ENCODE measurements at regions not wholly inside any gene's neighbourhood (a gene's known extent, or its start where the extent isn't known, plus 50 kb on each side); places are given as distances from the start of the nearest gene placed in this dataset.

- Histone ChIP-seq H3K9me3 (ENCODE audit: low read depth, low read length) (peaks cover 2% of the 10 kb centered on the region), H3K27ac (ENCODE audit: low read depth, low read length) (no peak overlapping the region), H3K27me3 (ENCODE audit: insufficient read depth, low read length) (no peaks in the 10 kb centered on the region), H3K79me2 (ENCODE audit: insufficient read depth, low read length) (no peaks in the 10 kb centered on the region), H3K4me1 (ENCODE audit: insufficient read depth, low read length) (no peaks in the 10 kb centered on the region), H4K20me1 (ENCODE audit: insufficient read depth, low read length) (no peaks in the 10 kb centered on the region), H2AFZ (ENCODE audit: low read length) (no peak overlapping the region), H3K4me2 (ENCODE audit: insufficient read depth, low read length) (no peak overlapping the region), H3K36me3 (ENCODE audit: insufficient read depth, low read length) (no peaks in the 10 kb centered on the region), H3K4me3 (ENCODE audit: insufficient read depth, low read length) (no peak overlapping the region)
- no peak for TF ChIP-seq CTCF (IDR thresholded peaks at IDR 0.05; ENCODE audit: extremely low read depth, low read depth, low read length)
- no peak for DNase-seq (ENCODE audit: insufficient read length, low spot score, missing footprints)
These were observed 681.0 kb upstream of the GCFC2 start for GRCh38 chr2:76391678-76392077.

GRCh38 chr2:76387294-76387693 lies 676.6 kb upstream of the GCFC2 start:
- no peak overlapping the region for H3K27ac ChIP-seq (ENCODE audit: low read depth, low read length)
- no peaks in the 10 kb centered on the region for H3K4me1 ChIP-seq (ENCODE audit: insufficient read depth, low read length)
- no peaks in the 10 kb centered on the region for H3K79me2 ChIP-seq (ENCODE audit: insufficient read depth, low read length)
- H3K36me3 ChIP-seq (ENCODE audit: insufficient read depth, low read length) = no peaks in the 10 kb centered on the region
- H3K27me3 ChIP-seq (ENCODE audit: insufficient read depth, low read length) = no peaks in the 10 kb centered on the region
- TF ChIP-seq CTCF (IDR thresholded peaks at IDR 0.05; ENCODE audit: extremely low read depth, low read depth, low read length) = no peak
- no peak for DNase-seq (ENCODE audit: insufficient read length, low spot score, missing footprints)
- no peak overlapping the region for H3K4me3 ChIP-seq (ENCODE audit: insufficient read depth, low read length)
- peaks cover 2% of the 10 kb centered on the region for H3K9me3 ChIP-seq (ENCODE audit: low read depth, low read length)
- H4K20me1 ChIP-seq (ENCODE audit: insufficient read depth, low read length) = no peaks in the 10 kb centered on the region
- no peak overlapping the region for H3K4me2 ChIP-seq (ENCODE audit: insufficient read depth, low read length)
- no peak overlapping the region for H2AFZ ChIP-seq (ENCODE audit: low read length)

GRCh38 chr2:76385943-76386342 lies 675.2 kb upstream of the GCFC2 start:
- no peak for DNase-seq (ENCODE audit: insufficient read length, low spot score, missing footprints)
- TF ChIP-seq CTCF (IDR thresholded peaks at IDR 0.05; ENCODE audit: extremely low read depth, low read depth, low read length) = no peak
- Histone ChIP-seq H4K20me1 (ENCODE audit: insufficient read depth, low read length) (no peaks in the 10 kb centered on the region), H3K9me3 (ENCODE audit: low read depth, low read length) (peaks cover 2% of the 10 kb centered on the region), H3K27ac (ENCODE audit: low read depth, low read length) (no peak overlapping the region), H3K36me3 (ENCODE audit: insufficient read depth, low read length) (no peaks in the 10 kb centered on the region), H2AFZ (ENCODE audit: low read length) (no peak overlapping the region), H3K79me2 (ENCODE audit: insufficient read depth, low read length) (no peaks in the 10 kb centered on the region), H3K4me2 (ENCODE audit: insufficient read depth, low read length) (no peak overlapping the region), H3K4me1 (ENCODE audit: insufficient read depth, low read length) (no peaks in the 10 kb centered on the region), H3K27me3 (ENCODE audit: insufficient read depth, low read length) (no peaks in the 10 kb centered on the region), H3K4me3 (ENCODE audit: insufficient read depth, low read length) (no peak overlapping the region)

- H3K36me3 ChIP-seq (ENCODE audit: insufficient read depth, low read length) = no peaks in the 10 kb centered on the region
- H2AFZ ChIP-seq (ENCODE audit: low read length) = no peak overlapping the region
- H3K79me2 ChIP-seq (ENCODE audit: insufficient read depth, low read length) = no peaks in the 10 kb centered on the region
- no peaks in the 10 kb centered on the region for H3K27me3 ChIP-seq (ENCODE audit: insufficient read depth, low read length)
- no peak overlapping the region for H3K4me3 ChIP-seq (ENCODE audit: insufficient read depth, low read length)
- H3K4me1 ChIP-seq (ENCODE audit: insufficient read depth, low read length) = no peaks in the 10 kb centered on the region
- H3K4me2 ChIP-seq (ENCODE audit: insufficient read depth, low read length) = no peak overlapping the region
- no peaks in the 10 kb centered on the region for H3K9me3 ChIP-seq (ENCODE audit: low read depth, low read length)
- H4K20me1 ChIP-seq (ENCODE audit: insufficient read depth, low read length) = no peaks in the 10 kb centered on the region
- TF ChIP-seq CTCF (IDR thresholded peaks at IDR 0.05; ENCODE audit: extremely low read depth, low read depth, low read length) = no peak
- DNase-seq (ENCODE audit: insufficient read length, low spot score, missing footprints) = no peak
- H3K27ac ChIP-seq (ENCODE audit: low read depth, low read length) = no peak overlapping the region
These were observed 670.9 kb upstream of the GCFC2 start for GRCh38 chr2:76381624-76382023.
